ENCODE measurements at regions not wholly inside any gene's neighbourhood (a gene's known extent, or its start where the extent isn't known, plus 50 kb on each side); places are given as distances from the start of the nearest gene placed in this dataset.

- Histone ChIP-seq H3K4me2 (ENCODE audit: low read length, poor library complexity, severe bottlenecking) (no peak overlapping the region), H2BK5ac (ENCODE audit: low read depth, low read length, poor library complexity, severe bottlenecking) (no peak overlapping the region), H2AFZ (ENCODE audit: low read depth, low read length) (no peak overlapping the region), H3K79me1 (replicated peaks; ENCODE audit: low read length, poor library complexity, severe bottlenecking) (no peaks in the 10 kb centered on the region), H3K36me3 (ENCODE audit: control insufficient read depth in 1 of 2, insufficient read depth in 2 of 2, low read depth in 1 of 2, low read length in 2 of 2) (no peaks in the 10 kb centered on the region), H3K18ac (ENCODE audit: low read depth in 1 of 2, low read length in 2 of 2) (no peak overlapping the region), H3K23ac (ENCODE audit: low read length in 2 of 2) (no peak overlapping the region), H3K9me3 (ENCODE audit: control insufficient read depth, low read length) (peaks cover 15% of the 10 kb centered on the region), H3K9ac (ENCODE audit: low read length) (peak overlapping the region; percentile 18), H2BK15ac (ENCODE audit: low read depth, poor library complexity, severe bottlenecking) (no peak overlapping the region), H2BK120ac (ENCODE audit: low read depth, low read length) (no peak overlapping the region), H4K8ac (ENCODE audit: low read length) (no peak overlapping the region), H3K4me3 (ENCODE audit: insufficient read depth in 1 of 2, low read depth in 1 of 2, low read length in 2 of 2) (no peak overlapping the region), H3K14ac (ENCODE audit: low read length in 2 of 2) (no peak overlapping the region), H2AK5ac (ENCODE audit: low read length, severe bottlenecking) (no peak overlapping the region), H4K91ac (ENCODE audit: low read length) (no peak overlapping the region), H3K27me3 (ENCODE audit: control insufficient read depth in 1 of 2, insufficient read depth in 1 of 2, low read length in 2 of 2) (no peaks in the 10 kb centered on the region), H3K27ac (ENCODE audit: low read length, poor library complexity, severe bottlenecking) (no peak overlapping the region), H3K4me1 (ENCODE audit: control insufficient read depth, insufficient read depth, low read depth, low read length) (no peaks in the 10 kb centered on the region), H2BK12ac (ENCODE audit: low read length in 2 of 2) (no peak overlapping the region), H3K4ac (ENCODE audit: low read depth in 1 of 2, low read length in 2 of 2) (no peak overlapping the region)
- 95% methylated on average over 3 of the region's 4 CpGs for WGBS
- DNase-seq, result no peak
These were observed 226.9 kb downstream of the SNX19 start for GRCh38 chr11:130689222-130689908.

GRCh38 chr11:130691581-130691980, 224.7 kb downstream of the SNX19 start:
- DNase-seq, result no peak
- no peak overlapping the region for H3K27ac ChIP-seq (ENCODE audit: low read length, poor library complexity, severe bottlenecking)
- H3K36me3 ChIP-seq (ENCODE audit: control insufficient read depth in 1 of 2, insufficient read depth in 2 of 2, low read depth in 1 of 2, low read length in 2 of 2), result no peaks in the 10 kb centered on the region
- H2AFZ ChIP-seq (ENCODE audit: low read depth, low read length), result no peak overlapping the region
- peaks cover 3% of the 10 kb centered on the region for H3K9me3 ChIP-seq (ENCODE audit: control insufficient read depth, low read length)
- H3K4ac ChIP-seq (ENCODE audit: low read depth in 1 of 2, low read length in 2 of 2), result no peak overlapping the region
- no peak overlapping the region for H2AK5ac ChIP-seq (ENCODE audit: low read length, severe bottlenecking)
- no peak overlapping the region for H2BK15ac ChIP-seq (ENCODE audit: low read depth, poor library complexity, severe bottlenecking)
- no peak overlapping the region for H2BK12ac ChIP-seq (ENCODE audit: low read length in 2 of 2)
- H3K18ac ChIP-seq (ENCODE audit: low read depth in 1 of 2, low read length in 2 of 2), result no peak overlapping the region
- H4K8ac ChIP-seq (ENCODE audit: low read length), result no peak overlapping the region
- H4K91ac ChIP-seq (ENCODE audit: low read length), result no peak overlapping the region
- H3K4me2 ChIP-seq (ENCODE audit: low read length, poor library complexity, severe bottlenecking), result no peak overlapping the region
- no peak overlapping the region for H2BK5ac ChIP-seq (ENCODE audit: low read depth, low read length, poor library complexity, severe bottlenecking)
- no peaks in the 10 kb centered on the region for H3K4me1 ChIP-seq (ENCODE audit: control insufficient read depth, insufficient read depth, low read depth, low read length)
- H3K23ac ChIP-seq (ENCODE audit: low read length in 2 of 2), result no peak overlapping the region
- no peak overlapping the region for H3K4me3 ChIP-seq (ENCODE audit: insufficient read depth in 1 of 2, low read depth in 1 of 2, low read length in 2 of 2)
- H3K14ac ChIP-seq (ENCODE audit: low read length in 2 of 2), result no peak overlapping the region
- H2BK120ac ChIP-seq (ENCODE audit: low read depth, low read length), result no peak overlapping the region
- H3K9ac ChIP-seq (ENCODE audit: low read length), result no peak overlapping the region
- WGBS, result 95% methylated on average over 2 of the region's 2 CpGs
- no peaks in the 10 kb centered on the region for H3K27me3 ChIP-seq (ENCODE audit: control insufficient read depth in 1 of 2, insufficient read depth in 1 of 2, low read length in 2 of 2)
- no peaks in the 10 kb centered on the region for H3K79me1 ChIP-seq (replicated peaks; ENCODE audit: low read length, poor library complexity, severe bottlenecking)

GRCh38 chr11:130692220-130692619, 224.1 kb downstream of the SNX19 start:
- H4K8ac ChIP-seq (ENCODE audit: low read length), result no peak overlapping the region
- H3K14ac ChIP-seq (ENCODE audit: low read length in 2 of 2), result no peak overlapping the region
- H2AK5ac ChIP-seq (ENCODE audit: low read length, severe bottlenecking), result no peak overlapping the region
- H3K18ac ChIP-seq (ENCODE audit: low read depth in 1 of 2, low read length in 2 of 2), result no peak overlapping the region
- H3K36me3 ChIP-seq (ENCODE audit: control insufficient read depth in 1 of 2, insufficient read depth in 2 of 2, low read depth in 1 of 2, low read length in 2 of 2), result no peaks in the 10 kb centered on the region
- H2BK12ac ChIP-seq (ENCODE audit: low read length in 2 of 2), result no peak overlapping the region
- H3K4me2 ChIP-seq (ENCODE audit: low read length, poor library complexity, severe bottlenecking), result no peak overlapping the region
- H2BK5ac ChIP-seq (ENCODE audit: low read depth, low read length, poor library complexity, severe bottlenecking), result no peak overlapping the region
- H4K91ac ChIP-seq (ENCODE audit: low read length), result no peak overlapping the region
- no peaks in the 10 kb centered on the region for H3K79me1 ChIP-seq (replicated peaks; ENCODE audit: low read length, poor library complexity, severe bottlenecking)
- peaks cover 1% of the 10 kb centered on the region for H3K9me3 ChIP-seq (ENCODE audit: control insufficient read depth, low read length)
- H3K4me3 ChIP-seq (ENCODE audit: insufficient read depth in 1 of 2, low read depth in 1 of 2, low read length in 2 of 2), result no peak overlapping the region
- H3K4ac ChIP-seq (ENCODE audit: low read depth in 1 of 2, low read length in 2 of 2), result no peak overlapping the region
- no peaks in the 10 kb centered on the region for H3K27me3 ChIP-seq (ENCODE audit: control insufficient read depth in 1 of 2, insufficient read depth in 1 of 2, low read length in 2 of 2)
- no peak overlapping the region for H3K23ac ChIP-seq (ENCODE audit: low read length in 2 of 2)
- no peak overlapping the region for H2BK120ac ChIP-seq (ENCODE audit: low read depth, low read length)
- no peak overlapping the region for H3K27ac ChIP-seq (ENCODE audit: low read length, poor library complexity, severe bottlenecking)
- 93% methylated on average over 4 of the region's 4 CpGs for WGBS
- H3K9ac ChIP-seq (ENCODE audit: low read length), result no peak overlapping the region
- no peak overlapping the region for H2BK15ac ChIP-seq (ENCODE audit: low read depth, poor library complexity, severe bottlenecking)
- no peak for DNase-seq
- H3K4me1 ChIP-seq (ENCODE audit: control insufficient read depth, insufficient read depth, low read depth, low read length), result no peaks in the 10 kb centered on the region
- no peak overlapping the region for H2AFZ ChIP-seq (ENCODE audit: low read depth, low read length)

GRCh38 chr11:130693543-130693942, 222.7 kb downstream of the SNX19 start:
- no peak overlapping the region for H4K8ac ChIP-seq (ENCODE audit: low read length)
- H3K23ac ChIP-seq (ENCODE audit: low read length in 2 of 2), result no peak overlapping the region
- no peaks in the 10 kb centered on the region for H3K9me3 ChIP-seq (ENCODE audit: control insufficient read depth, low read length)
- H3K18ac ChIP-seq (ENCODE audit: low read depth in 1 of 2, low read length in 2 of 2), result no peak overlapping the region
- H3K9ac ChIP-seq (ENCODE audit: low read length), result no peak overlapping the region
- H2BK15ac ChIP-seq (ENCODE audit: low read depth, poor library complexity, severe bottlenecking), result no peak overlapping the region
- no peaks in the 10 kb centered on the region for H3K4me1 ChIP-seq (ENCODE audit: control insufficient read depth, insufficient read depth, low read depth, low read length)
- DNase-seq, result no peak
- H3K14ac ChIP-seq (ENCODE audit: low read length in 2 of 2), result no peak overlapping the region
- no peak overlapping the region for H3K4ac ChIP-seq (ENCODE audit: low read depth in 1 of 2, low read length in 2 of 2)
- no peak overlapping the region for H2AFZ ChIP-seq (ENCODE audit: low read depth, low read length)
- H2AK5ac ChIP-seq (ENCODE audit: low read length, severe bottlenecking), result no peak overlapping the region
- H2BK120ac ChIP-seq (ENCODE audit: low read depth, low read length), result no peak overlapping the region
- no peaks in the 10 kb centered on the region for H3K27me3 ChIP-seq (ENCODE audit: control insufficient read depth in 1 of 2, insufficient read depth in 1 of 2, low read length in 2 of 2)
- 98% methylated on average over 5 of the region's 5 CpGs for WGBS
- H2BK5ac ChIP-seq (ENCODE audit: low read depth, low read length, poor library complexity, severe bottlenecking), result no peak overlapping the region
- no peak overlapping the region for H3K4me2 ChIP-seq (ENCODE audit: low read length, poor library complexity, severe bottlenecking)
- H3K79me1 ChIP-seq (replicated peaks; ENCODE audit: low read length, poor library complexity, severe bottlenecking), result no peaks in the 10 kb centered on the region
- no peak overlapping the region for H2BK12ac ChIP-seq (ENCODE audit: low read length in 2 of 2)
- no peak overlapping the region for H3K4me3 ChIP-seq (ENCODE audit: insufficient read depth in 1 of 2, low read depth in 1 of 2, low read length in 2 of 2)
- H3K36me3 ChIP-seq (ENCODE audit: control insufficient read depth in 1 of 2, insufficient read depth in 2 of 2, low read depth in 1 of 2, low read length in 2 of 2), result no peaks in the 10 kb centered on the region
- H3K27ac ChIP-seq (ENCODE audit: low read length, poor library complexity, severe bottlenecking), result no peak overlapping the region
- no peak overlapping the region for H4K91ac ChIP-seq (ENCODE audit: low read length)
